ENCODE measurements at regions not wholly inside any gene's neighbourhood (a gene's known extent, or its start where the extent isn't known, plus 50 kb on each side); places are given as distances from the start of the nearest gene placed in this dataset.

DNA sequence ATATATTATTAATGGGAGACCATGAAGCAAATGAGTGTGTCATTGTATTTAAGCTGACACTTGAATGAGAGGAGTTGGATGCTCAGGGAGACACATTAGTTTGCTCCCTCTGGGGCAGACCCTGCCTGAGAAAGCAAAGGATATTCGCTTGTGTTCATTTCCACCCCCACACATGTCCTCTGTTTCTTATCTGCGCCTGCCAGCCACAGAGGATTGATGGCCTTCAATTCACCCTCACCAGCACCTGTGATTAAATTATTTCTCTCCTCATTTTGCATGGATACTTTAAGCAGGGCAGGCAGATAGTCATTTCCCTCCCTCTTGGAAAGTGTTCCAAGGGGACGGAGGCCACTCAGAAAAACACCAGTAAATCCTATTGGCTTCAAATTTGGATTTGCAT lies 185.2 kb upstream of the GMDS start:
- TF ChIP-seq, protein P1, sequence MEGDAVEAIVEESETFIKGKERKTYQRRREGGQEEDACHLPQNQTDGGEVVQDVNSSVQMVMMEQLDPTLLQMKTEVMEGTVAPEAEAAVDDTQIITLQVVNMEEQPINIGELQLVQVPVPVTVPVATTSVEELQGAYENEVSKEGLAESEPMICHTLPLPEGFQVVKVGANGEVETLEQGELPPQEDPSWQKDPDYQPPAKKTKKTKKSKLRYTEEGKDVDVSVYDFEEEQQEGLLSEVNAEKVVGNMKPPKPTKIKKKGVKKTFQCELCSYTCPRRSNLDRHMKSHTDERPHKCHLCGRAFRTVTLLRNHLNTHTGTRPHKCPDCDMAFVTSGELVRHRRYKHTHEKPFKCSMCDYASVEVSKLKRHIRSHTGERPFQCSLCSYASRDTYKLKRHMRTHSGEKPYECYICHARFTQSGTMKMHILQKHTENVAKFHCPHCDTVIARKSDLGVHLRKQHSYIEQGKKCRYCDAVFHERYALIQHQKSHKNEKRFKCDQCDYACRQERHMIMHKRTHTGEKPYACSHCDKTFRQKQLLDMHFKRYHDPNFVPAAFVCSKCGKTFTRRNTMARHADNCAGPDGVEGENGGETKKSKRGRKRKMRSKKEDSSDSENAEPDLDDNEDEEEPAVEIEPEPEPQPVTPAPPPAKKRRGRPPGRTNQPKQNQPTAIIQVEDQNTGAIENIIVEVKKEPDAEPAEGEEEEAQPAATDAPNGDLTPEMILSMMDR (IDR thresholded peaks at IDR 0.05; ENCODE audit: low read depth, low read length), result no peak
- DNase-seq (ENCODE audit: extremely low read depth, low read depth), result no peak

DNA sequence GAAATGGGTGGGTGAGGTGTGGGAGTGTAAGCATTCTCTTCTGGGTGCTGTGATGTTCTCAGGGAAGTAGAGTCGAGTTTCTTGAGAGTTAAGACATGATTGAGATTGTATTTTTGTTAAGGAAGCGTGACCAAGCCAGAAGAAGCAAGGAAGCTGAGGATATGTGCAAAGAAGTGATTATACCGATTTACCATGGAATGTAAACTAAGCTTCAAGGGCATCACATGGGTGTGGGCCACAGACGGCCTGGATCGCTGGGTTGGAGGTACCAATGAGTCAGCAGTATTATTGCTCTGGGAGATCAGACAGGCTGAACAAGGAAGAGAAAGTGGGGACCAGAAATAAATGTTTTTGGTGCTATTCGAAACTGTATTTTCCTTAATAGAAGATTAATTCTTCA lies 184.1 kb upstream of the GMDS start:
- DNase-seq (ENCODE audit: extremely low read depth, low read depth), result peak; percentile 83
- TF ChIP-seq, protein P1 (IDR thresholded peaks at IDR 0.05; ENCODE audit: low read depth, low read length), result no peak

DNA sequence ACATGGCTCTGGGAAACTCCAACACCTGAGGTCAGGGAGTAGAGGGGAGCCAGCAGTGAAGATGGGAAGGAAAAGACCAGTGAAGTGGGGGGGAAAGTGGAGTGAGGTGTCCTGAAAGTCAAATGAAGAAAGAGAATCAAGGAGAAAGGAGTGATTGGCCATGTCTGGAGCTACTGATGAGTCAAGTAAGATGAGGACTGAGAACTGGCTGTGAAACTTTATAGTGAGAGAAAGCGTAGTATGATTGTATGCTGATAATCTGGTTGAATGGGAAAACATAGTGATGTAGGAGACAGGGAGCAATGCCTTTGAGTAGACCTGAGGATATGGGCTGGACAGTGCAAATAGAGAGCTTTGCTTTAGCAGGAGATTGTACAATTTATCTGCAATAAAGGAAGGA lies 183.6 kb upstream of the GMDS start:
- no peak for DNase-seq (ENCODE audit: extremely low read depth, low read depth)
- TF ChIP-seq, protein P1 (IDR thresholded peaks at IDR 0.05; ENCODE audit: low read depth, low read length), result no peak

DNA sequence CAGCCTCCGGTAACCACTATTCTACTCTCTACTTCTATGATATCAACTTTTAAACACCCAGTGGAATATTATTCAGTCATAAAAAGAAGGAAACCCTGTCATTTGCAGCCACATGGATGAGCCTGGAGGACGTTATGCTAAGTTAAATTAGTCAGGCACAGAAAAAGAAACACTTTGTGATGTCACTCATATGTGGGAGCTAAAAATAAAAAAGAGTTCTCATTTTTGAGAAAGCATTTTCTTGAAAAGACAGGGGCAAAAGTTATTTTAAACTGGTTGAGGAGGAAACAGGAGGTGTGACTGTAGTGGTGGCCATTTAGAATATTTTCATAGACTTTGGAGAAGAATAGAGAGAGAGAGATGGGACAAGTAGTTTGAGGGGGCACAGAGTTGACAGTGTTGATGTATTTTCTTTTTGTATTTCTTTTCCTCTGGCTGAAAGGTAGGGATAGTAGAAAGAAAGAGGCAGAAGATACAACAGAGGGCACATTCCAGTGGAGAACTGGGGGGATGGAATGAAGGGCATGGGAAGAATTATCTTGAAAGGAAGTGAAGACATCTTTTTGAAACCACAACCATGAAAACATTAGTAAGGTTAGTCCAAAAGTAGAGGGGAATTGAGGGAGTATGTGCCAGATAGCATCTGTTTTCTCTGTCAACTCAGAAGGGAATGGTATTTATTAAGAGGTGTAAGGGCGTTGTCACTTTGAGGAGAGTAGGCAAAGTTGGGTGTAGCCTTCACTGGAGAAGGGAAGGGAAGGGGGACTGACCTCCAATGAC lies 181.3 kb upstream of the GMDS start:
- DNase-seq (ENCODE audit: extremely low read depth, low read depth), result no peak
- TF ChIP-seq, protein P1 (IDR thresholded peaks at IDR 0.05; ENCODE audit: low read depth, low read length), result no peak

DNA sequence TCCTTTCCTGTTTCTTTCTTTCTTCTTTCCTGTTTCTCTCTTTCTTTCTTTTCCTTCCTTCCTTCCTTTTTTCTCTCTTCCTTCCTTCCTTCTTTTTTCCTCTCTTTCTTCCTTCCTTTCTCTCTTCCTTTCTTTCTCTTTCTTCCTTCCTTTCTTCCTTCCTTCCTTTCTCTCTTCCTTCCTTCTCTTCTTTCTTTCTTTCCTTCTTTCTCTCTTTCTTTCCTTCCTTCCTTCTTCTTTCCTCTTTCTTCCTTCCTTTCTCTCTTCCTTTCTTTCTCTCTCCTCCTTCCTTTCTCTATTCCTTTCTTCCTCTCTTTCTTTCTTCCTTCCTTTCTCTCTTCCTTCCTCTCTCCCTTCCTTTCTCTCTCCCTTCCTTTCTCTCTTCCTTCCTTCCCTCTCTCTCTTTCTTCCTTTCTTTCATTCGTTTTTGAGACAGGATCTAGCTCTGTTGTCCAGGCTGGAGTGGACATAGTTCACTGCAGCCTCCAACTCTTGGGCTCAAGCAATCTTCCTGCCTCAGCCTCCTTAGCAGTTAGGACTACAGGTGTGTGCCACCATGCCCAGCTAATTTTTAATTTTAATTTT lies 170.8 kb upstream of the GMDS start:
- no peak for DNase-seq (ENCODE audit: extremely low read depth, low read depth)

DNA sequence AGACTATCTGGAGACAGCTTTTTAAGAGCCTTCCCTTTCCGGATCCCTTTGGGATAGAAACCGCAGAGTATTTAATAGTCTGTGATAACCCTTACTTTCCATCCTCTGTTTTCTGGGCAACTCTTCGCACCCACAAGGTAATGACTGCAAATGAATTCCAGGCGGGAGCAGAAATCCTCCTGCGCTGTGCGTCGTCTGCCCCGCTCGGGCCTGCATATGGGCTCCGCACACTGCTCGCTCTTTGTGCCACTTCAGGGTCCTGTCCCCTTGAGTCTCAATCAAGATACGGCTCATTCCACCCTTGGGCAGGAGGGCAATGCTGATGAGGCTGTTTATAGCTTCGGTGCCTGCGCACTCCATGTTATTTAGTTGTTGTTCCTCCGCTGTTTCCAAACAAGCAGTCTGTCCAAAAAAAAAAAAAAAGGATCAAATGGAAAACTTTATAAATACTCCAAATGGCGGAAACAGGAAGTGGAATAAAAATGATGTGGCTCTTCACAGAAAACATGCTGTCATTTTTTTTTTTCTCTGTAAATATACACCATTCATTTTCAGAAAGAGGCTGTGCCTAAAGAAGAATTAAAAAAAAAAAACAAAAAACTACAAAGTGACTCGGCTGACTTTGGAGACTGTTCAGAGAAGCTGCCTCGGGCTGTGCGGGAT lies 169.6 kb upstream of the GMDS start:
- TF ChIP-seq, protein P1 (IDR thresholded peaks at IDR 0.05; ENCODE audit: low read depth, low read length), result no peak
- DNase-seq (ENCODE audit: extremely low read depth, low read depth), result no peak

More for the DNA sequence above, 170.8 kb upstream of the GMDS start:
- TF ChIP-seq, protein P1 (IDR thresholded peaks at IDR 0.05; ENCODE audit: low read depth, low read length), result no peak

DNA sequence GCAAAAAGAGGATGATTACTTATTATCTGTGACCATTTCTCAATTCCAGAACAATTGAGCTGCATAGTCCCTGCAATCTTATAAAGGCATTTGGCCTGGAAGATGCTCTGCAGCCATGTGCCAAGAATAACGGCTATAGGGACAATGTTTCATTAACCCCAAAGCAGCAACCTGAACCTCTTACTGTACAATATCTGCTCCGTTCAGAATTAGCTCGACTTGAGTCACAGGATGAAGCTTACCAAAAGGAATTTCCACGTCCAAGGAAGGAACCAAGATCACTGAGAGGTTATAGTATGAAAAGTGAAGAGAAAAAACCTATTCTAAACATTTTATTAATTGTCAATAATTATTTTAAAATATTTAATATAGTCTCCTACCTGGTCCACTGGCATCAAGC lies 167.3 kb upstream of the GMDS start:
- TF ChIP-seq, protein P1 (IDR thresholded peaks at IDR 0.05; ENCODE audit: low read depth, low read length), result no peak
- no peak for DNase-seq (ENCODE audit: extremely low read depth, low read depth)

Data from AG09319 (cell line).